Upper lobe of left lung (tissue), 4 donors: ENCODE measurements at regions not wholly inside any gene's neighbourhood (a gene's known extent, or its start where the extent isn't known, plus 50 kb on each side); places are given as distances from the start of the nearest gene placed in this dataset.

Experiments
- CTCF ChIP-seq, 6 experiments: fragments of 450-650 bp in 4 of 6; fragments of 200-600 bp in 2 of 6; sonication (generic) in 2 of 6; IDR thresholded peaks; one replicate each; pipeline ENCODE4 v1.5.1; 2016 to 2019; ENCODE audit warnings: antibody characterized with exemption in 6 of 6
- EP300 ChIP-seq, 4 donors: sonication (generic); formaldehyde crosslinking; IDR thresholded peaks; one replicate each; pipeline ENCODE4 v1.5.1; 2017; ENCODE audit warnings: antibody characterized with exemption in 4 of 4, control low read depth in 2 of 4
- POLR2A ChIP-seq, 4 donors: fragments of 450-650 bp; IDR thresholded peaks; one replicate each; pipeline ENCODE4 v1.5.1; 2016 to 2017; ENCODE audit warnings: antibody characterized with exemption in 4 of 4, mild to moderate bottlenecking in 2 of 4
- POLR2AphosphoS5 ChIP-seq, 2 donors: sonication (generic); formaldehyde crosslinking; IDR thresholded peaks; one replicate each; pipeline ENCODE4 v1.5.1; 2017; ENCODE audit warnings: antibody characterized with exemption in 2 of 2

GRCh38 chr6:68126089-68126749 is 508.9 kb upstream of the ADGRB3 start:
- TF ChIP-seq POLR2AphosphoS5 (IDR thresholded peaks at IDR 0.05) (no peak), CTCF (IDR thresholded peaks at IDR 0.05) (no peak), POLR2A (IDR thresholded peaks at IDR 0.05) (no peak), EP300 (IDR thresholded peaks at IDR 0.05) (no peak)
